Hepatocyte (in vitro differentiated cells): ENCODE measurements at regions not wholly inside any gene's neighbourhood (a gene's known extent, or its start where the extent isn't known, plus 50 kb on each side); places are given as distances from the start of the nearest gene placed in this dataset.
"Not testable (repeated sequence)": the region's sequence is repeated elsewhere in the genome, so short reads cannot be mapped to it uniquely, and the experiment has no call there.

Source experiments
- DNase-seq: peaks from one replicate; pipeline ENCODE4 v3.0.0-alpha.2; 2016; ENCODE audit warnings: low spot score
- H2AFZ ChIP-seq: fragments of 200-600 bp; sonication (generic); 2 replicates; pipeline ENCODE4 v1.6.0; 2016; ENCODE audit warnings: antibody characterized with exemption, mild to moderate bottlenecking
- H3K27ac ChIP-seq: fragments of 200-600 bp; sonication (generic); 2 replicates; pipeline ENCODE4 v1.5.1; 2016; ENCODE audit warnings: mild to moderate bottlenecking
- H3K27me3 ChIP-seq: fragments of 200-600 bp; sonication (generic); 2 replicates; pipeline ENCODE4 v1.6.1; 2016
- H3K36me3 ChIP-seq: fragments of 200-600 bp; sonication (generic); replicated peaks from 2 replicates; pipeline ENCODE4 v1.5.1; 2016; ENCODE audit warnings: low read depth; ENCODE audit not compliant: insufficient read depth
- H3K4me1 ChIP-seq: fragments of 200-600 bp; sonication (generic); 2 replicates; pipeline ENCODE4 v1.5.1; 2016; ENCODE audit warnings: mild to moderate bottlenecking, moderate library complexity; ENCODE audit not compliant: insufficient read depth
- H3K4me2 ChIP-seq: fragments of 200-600 bp; sonication (generic); 2 replicates; pipeline ENCODE4 v1.6.0; 2016
- H3K4me3 ChIP-seq: fragments of 200-600 bp; sonication (generic); 2 replicates; pipeline ENCODE4 v1.5.1; 2016; ENCODE audit warnings: mild to moderate bottlenecking
- H3K79me2 ChIP-seq: fragments of 200-600 bp; sonication (generic); 2 replicates; pipeline ENCODE4 v1.6.0; 2017; ENCODE audit warnings: mild to moderate bottlenecking
- H3K9me2 ChIP-seq: fragments of 200-600 bp; sonication (generic); replicated peaks from 2 replicates; pipeline ENCODE4 v1.6.0; 2017; ENCODE audit warnings: mild to moderate bottlenecking; ENCODE audit not compliant: insufficient read depth
- H3K9me3 ChIP-seq: fragments of 200-600 bp; sonication (generic); 2 replicates; pipeline ENCODE4 v1.5.1; 2016; ENCODE audit warnings: low read depth, mild to moderate bottlenecking
- H4K20me1 ChIP-seq: fragments of 200-600 bp; sonication (generic); 2 replicates; pipeline ENCODE4 v1.6.0; 2016; ENCODE audit warnings: mild to moderate bottlenecking; ENCODE audit not compliant: insufficient read depth, poor library complexity, severe bottlenecking
- EZH2 ChIP-seq: fragments of 200-600 bp; sonication (generic); IDR thresholded peaks from 2 replicates; pipeline ENCODE4 v1.6.1; 2016; ENCODE audit warnings: antibody characterized with exemption, mild to moderate bottlenecking, borderline replicate concordance
- EZH2phosphoT487 ChIP-seq: fragments of 200-600 bp; sonication (generic); IDR thresholded peaks from one replicate; pipeline ENCODE4 v1.6.1; 2018; ENCODE audit warnings: antibody characterized with exemption, mild to moderate bottlenecking, low read depth, moderate library complexity; ENCODE audit not compliant: unreplicated experiment, severe bottlenecking
- WGBS: methylation state at CpG from one replicate; pipeline ENCODE4 v1.1.6; 2016; ENCODE audit warnings: low lambda C conversion rate; ENCODE audit errors: missing lambda C conversion rate; 5-methylcytosine and 5-hydroxymethylcytosine counted together
- TF ChIP-seq, protein P1 (sequence below): fragments of 200-600 bp; sonication (generic); IDR thresholded peaks from 2 replicates; pipeline ENCODE4 v1.5.1; 2016; ENCODE audit warnings: antibody characterized with exemption, mild to moderate bottlenecking; ENCODE audit not compliant: poor library complexity

DNA sequence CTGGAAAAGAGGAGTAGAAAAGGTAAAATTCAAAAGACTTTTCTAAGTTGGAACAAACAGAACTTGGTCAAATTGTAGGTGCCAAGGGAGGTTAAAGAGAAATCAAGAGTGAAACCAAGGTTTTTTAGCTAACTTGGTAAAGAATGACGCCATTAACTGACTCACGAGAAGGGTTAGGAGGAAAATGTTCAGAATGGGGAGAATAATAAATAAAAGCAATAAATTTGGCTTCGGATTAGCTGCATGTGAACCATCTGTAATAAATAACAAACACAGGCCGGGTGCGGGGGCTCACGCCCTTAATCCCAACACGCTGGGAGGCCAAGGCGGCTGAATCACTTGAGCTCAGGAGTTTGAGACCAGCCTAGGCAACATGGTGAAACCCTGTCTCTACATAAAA is 71.9 kb upstream of the SRRM3 start:
- no peak overlapping the region for H3K4me2 ChIP-seq
- DNase-seq: no peak
- H3K27ac ChIP-seq: no peak overlapping the region
- no peaks in the 10 kb centered on the region for H3K9me3 ChIP-seq
- H3K4me3 ChIP-seq: no peak overlapping the region
- H3K27me3 ChIP-seq: no peaks in the 10 kb centered on the region
- H4K20me1 ChIP-seq: no peaks in the 10 kb centered on the region
- no peaks in the 10 kb centered on the region for H3K79me2 ChIP-seq
- H3K9me2 ChIP-seq: no peaks in the 10 kb centered on the region
- H3K36me3 ChIP-seq: no peaks in the 10 kb centered on the region
- 93% methylated on average over 8 of the region's 8 CpGs for WGBS
- no peak overlapping the region for H2AFZ ChIP-seq
- no peaks in the 10 kb centered on the region for H3K4me1 ChIP-seq
- TF ChIP-seq, protein P1, sequence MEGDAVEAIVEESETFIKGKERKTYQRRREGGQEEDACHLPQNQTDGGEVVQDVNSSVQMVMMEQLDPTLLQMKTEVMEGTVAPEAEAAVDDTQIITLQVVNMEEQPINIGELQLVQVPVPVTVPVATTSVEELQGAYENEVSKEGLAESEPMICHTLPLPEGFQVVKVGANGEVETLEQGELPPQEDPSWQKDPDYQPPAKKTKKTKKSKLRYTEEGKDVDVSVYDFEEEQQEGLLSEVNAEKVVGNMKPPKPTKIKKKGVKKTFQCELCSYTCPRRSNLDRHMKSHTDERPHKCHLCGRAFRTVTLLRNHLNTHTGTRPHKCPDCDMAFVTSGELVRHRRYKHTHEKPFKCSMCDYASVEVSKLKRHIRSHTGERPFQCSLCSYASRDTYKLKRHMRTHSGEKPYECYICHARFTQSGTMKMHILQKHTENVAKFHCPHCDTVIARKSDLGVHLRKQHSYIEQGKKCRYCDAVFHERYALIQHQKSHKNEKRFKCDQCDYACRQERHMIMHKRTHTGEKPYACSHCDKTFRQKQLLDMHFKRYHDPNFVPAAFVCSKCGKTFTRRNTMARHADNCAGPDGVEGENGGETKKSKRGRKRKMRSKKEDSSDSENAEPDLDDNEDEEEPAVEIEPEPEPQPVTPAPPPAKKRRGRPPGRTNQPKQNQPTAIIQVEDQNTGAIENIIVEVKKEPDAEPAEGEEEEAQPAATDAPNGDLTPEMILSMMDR: no peak
- TF ChIP-seq EZH2: no peak
- TF ChIP-seq EZH2phosphoT487: no peak

DNA sequence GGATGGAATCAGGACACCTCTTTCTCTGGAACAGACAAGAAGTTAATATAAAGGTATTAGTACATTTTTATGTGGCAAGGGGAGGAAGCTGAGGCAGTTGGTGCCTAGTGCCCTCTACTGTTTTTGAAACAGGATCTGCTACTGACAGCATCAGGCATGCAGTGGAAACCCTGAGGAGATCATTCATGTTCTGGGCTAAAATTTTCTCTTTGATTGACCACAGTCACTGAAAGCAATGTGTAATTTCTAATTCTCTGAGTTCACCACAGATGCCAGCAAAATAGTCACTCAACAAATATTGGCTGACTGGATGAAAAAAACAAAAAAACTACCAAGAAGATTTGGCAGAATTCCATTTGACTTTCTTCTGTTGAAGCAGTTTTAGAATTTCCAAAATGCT is 71.0 kb upstream of the SRRM3 start:
- not testable (repeated sequence) for H3K4me2 ChIP-seq, H3K79me2 ChIP-seq, H2AFZ ChIP-seq, H4K20me1 ChIP-seq, H3K36me3 ChIP-seq, H3K9me2 ChIP-seq, H3K27ac ChIP-seq, H3K4me3 ChIP-seq, H3K27me3 ChIP-seq, H3K4me1 ChIP-seq, H3K9me3 ChIP-seq
- TF ChIP-seq, protein P1: peak; percentile 51
- DNase-seq: peak; percentile 36

DNA sequence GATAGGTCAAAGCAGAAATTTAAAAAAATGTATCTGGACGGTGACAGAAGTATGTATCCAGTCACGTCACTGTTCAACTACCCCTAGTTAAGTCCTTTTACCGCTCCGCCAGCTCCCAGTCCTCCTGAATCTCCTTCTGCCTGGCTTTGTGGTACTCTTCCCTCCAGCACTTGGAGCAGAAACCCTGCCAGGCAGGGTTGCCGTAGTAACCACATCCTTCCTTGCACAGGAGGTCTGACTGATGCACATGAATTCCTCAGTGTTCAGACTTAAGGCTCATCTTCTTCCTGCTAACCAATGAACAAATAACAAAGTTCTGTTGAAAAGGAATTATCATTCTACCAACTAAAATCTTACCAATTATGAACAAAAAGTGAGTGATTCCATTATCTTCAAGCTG is 69.8 kb upstream of the SRRM3 start:
- H3K4me2 ChIP-seq, H3K4me1 ChIP-seq, H3K79me2 ChIP-seq, H3K36me3 ChIP-seq, H3K9me3 ChIP-seq, H3K4me3 ChIP-seq, H3K27me3 ChIP-seq, DNase-seq, H3K9me2 ChIP-seq, H3K27ac ChIP-seq, H4K20me1 ChIP-seq, H2AFZ ChIP-seq: not testable (repeated sequence)
- 91% methylated on average over 5 of the region's 5 CpGs for WGBS

DNA sequence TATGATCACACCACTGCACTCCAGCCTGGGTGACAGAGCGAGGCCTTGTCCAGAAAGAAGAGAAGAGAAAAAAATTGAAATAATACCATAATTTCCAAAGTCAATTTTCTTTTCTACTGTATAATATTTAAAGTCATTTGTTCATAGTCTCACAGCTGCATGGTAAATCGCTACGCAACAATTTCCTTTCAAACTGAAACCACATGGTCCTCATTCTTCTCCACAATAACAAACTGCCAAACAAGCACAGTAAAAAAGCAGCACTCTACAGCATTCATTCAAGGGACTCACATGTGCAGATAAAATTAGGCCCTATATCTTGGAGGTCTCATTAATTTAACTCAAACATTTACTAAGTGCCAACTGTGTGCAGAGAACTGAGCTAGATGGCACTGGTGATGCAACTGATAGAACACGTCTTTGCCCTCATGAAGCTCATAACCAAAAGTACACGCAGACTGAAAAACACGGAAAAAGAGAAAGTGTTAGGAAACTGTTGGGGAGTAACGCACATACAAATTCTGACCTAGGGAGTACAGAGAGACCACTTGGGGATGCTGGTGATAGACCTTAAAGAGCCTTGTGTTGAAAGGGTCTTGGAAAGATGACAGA is 68.4 kb upstream of the SRRM3 start:
- no peak for DNase-seq
- H3K4me3 ChIP-seq: no peak overlapping the region
- no peak overlapping the region for H3K4me2 ChIP-seq
- TF ChIP-seq EZH2phosphoT487 (no peak), EZH2 (no peak)
- TF ChIP-seq, protein P1: no peak
- no peaks in the 10 kb centered on the region for H3K9me2 ChIP-seq
- no peaks in the 10 kb centered on the region for H3K4me1 ChIP-seq
- WGBS: 91% methylated on average over 7 of the region's 7 CpGs
- no peaks in the 10 kb centered on the region for H3K79me2 ChIP-seq
- H3K27ac ChIP-seq: no peak overlapping the region
- no peaks in the 10 kb centered on the region for H4K20me1 ChIP-seq
- no peaks in the 10 kb centered on the region for H3K36me3 ChIP-seq
- no peak overlapping the region for H2AFZ ChIP-seq
- no peaks in the 10 kb centered on the region for H3K9me3 ChIP-seq
- peaks cover 4% of the 10 kb centered on the region for H3K27me3 ChIP-seq
